Nephron progenitor cell (in vitro differentiated cells): ENCODE measurements at regions not wholly inside any gene's neighbourhood (a gene's known extent, or its start where the extent isn't known, plus 50 kb on each side); places are given as distances from the start of the nearest gene placed in this dataset.
"Not testable (repeated sequence)": the region's sequence is repeated elsewhere in the genome, so short reads cannot be mapped to it uniquely, and the experiment has no call there.

Experiments used
- DNase-seq: peaks from one replicate; pipeline ENCODE4 v3.0.0; 2021
- H3K27ac Mint-ChIP-seq: 2 replicates; pipeline ENCODE4 v1.8.0; 2021; ENCODE audit warnings: mild to moderate bottlenecking, moderate library complexity, mixed read lengths
- H3K27me3 Mint-ChIP-seq: 2 replicates; pipeline ENCODE4 v1.8.0; 2021; ENCODE audit warnings: mild to moderate bottlenecking, low read depth, mixed read lengths; ENCODE audit not compliant: poor library complexity
- H3K36me3 Mint-ChIP-seq: 2 replicates; pipeline ENCODE4 v1.8.0; 2021; ENCODE audit warnings: low read depth, mixed read lengths
- H3K4me1 Mint-ChIP-seq: 2 replicates; pipeline ENCODE4 v1.8.0; 2021; ENCODE audit warnings: mixed read lengths
- H3K4me3 Mint-ChIP-seq: 2 replicates; pipeline ENCODE4 v1.8.0; 2021; ENCODE audit warnings: mild to moderate bottlenecking, moderate library complexity, mixed read lengths
- H3K9me3 Mint-ChIP-seq: 2 replicates; pipeline ENCODE4 v1.8.0; 2021; ENCODE audit warnings: mild to moderate bottlenecking, moderate library complexity, mixed read lengths
- TF ChIP-seq, protein P1 (sequence below): fragments of 200-600 bp; sonication (generic); IDR thresholded peaks from 2 replicates; pipeline ENCODE4 v1.5.0; 2021; ENCODE audit warnings: antibody characterized with exemption

DNA sequence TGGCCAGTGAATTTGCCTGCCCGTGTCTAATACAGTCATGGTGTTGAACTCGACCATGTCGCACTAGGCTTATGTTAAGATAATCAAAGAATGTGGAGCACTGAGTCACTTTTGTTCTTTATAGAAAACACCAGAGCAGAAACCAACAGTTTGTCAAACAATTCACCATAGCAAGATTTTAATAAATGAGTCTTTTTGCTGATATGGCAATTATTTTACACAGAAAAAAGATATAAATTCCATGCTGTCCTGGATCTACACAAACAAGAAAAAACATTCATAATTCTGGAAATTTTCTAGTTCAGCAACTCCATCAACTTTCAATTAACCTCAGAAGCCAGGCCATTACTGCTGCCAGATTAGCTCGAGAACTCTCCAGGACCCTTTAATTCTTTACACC, 208.9 kb downstream of the ZNF608 start:
- peaks cover 16% of the 10 kb centered on the region for H3K27me3 Mint-ChIP-seq
- no peak overlapping the region for H3K4me3 Mint-ChIP-seq
- peaks cover 12% of the 10 kb centered on the region for H3K9me3 Mint-ChIP-seq
- peak overlapping the region; percentile 50 for H3K27ac Mint-ChIP-seq
- TF ChIP-seq, protein P1, sequence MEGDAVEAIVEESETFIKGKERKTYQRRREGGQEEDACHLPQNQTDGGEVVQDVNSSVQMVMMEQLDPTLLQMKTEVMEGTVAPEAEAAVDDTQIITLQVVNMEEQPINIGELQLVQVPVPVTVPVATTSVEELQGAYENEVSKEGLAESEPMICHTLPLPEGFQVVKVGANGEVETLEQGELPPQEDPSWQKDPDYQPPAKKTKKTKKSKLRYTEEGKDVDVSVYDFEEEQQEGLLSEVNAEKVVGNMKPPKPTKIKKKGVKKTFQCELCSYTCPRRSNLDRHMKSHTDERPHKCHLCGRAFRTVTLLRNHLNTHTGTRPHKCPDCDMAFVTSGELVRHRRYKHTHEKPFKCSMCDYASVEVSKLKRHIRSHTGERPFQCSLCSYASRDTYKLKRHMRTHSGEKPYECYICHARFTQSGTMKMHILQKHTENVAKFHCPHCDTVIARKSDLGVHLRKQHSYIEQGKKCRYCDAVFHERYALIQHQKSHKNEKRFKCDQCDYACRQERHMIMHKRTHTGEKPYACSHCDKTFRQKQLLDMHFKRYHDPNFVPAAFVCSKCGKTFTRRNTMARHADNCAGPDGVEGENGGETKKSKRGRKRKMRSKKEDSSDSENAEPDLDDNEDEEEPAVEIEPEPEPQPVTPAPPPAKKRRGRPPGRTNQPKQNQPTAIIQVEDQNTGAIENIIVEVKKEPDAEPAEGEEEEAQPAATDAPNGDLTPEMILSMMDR: no peak
- DNase-seq: no peak
- peaks cover 30% of the 10 kb centered on the region for H3K4me1 Mint-ChIP-seq
- H3K36me3 Mint-ChIP-seq: peaks cover 9% of the 10 kb centered on the region

DNA sequence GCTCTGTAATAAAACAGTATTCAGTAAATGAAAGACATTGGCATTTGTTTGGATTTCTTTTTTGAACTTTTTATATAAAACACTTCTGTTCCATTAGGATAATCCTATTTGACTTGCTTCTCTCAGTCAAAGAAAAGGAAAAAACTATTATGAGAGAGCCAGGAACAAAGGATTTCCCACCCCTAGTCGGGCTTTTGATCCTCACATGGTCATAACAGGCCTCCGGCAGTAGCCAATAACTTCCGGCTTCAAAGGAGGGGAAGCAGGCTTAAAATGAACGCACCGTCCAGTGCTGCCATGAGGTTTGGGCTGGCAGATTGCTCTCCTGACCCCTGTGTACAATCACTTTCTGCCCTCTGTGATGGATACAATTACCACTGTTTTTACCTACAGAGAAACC, 209.3 kb downstream of the ZNF608 start:
- Mint-ChIP-seq H3K36me3 (peaks cover 9% of the 10 kb centered on the region), H3K27me3 (peaks cover 16% of the 10 kb centered on the region), H3K9me3 (peaks cover 10% of the 10 kb centered on the region), H3K27ac (peak overlapping the region; percentile 50), H3K4me1 (peaks cover 34% of the 10 kb centered on the region), H3K4me3 (no peak overlapping the region)
- TF ChIP-seq, protein P1: no peak
- DNase-seq: peak; percentile 15

DNA sequence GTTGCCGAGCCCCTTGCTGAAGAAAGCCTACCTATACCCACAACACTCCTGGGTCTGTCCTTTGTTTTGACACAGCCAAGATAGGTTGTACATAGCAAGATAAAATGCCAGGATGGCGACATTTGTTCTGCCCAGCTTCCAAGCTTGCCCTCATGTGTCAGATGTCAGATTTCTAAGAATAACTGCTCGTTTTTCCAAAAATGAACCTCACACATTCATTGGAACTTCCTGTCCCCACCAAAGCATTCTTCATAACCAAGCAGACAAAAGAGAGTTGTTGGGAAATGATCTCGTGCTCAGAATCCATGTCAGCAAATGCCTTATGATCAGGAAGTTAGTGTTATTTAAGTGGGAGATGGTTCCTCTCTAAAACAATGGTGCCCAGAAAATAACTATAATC, 210.1 kb downstream of the ZNF608 start:
- Mint-ChIP-seq H3K9me3 (peaks cover 8% of the 10 kb centered on the region), H3K27me3 (peaks cover 16% of the 10 kb centered on the region), H3K27ac (no peak overlapping the region), H3K4me1 (peaks cover 34% of the 10 kb centered on the region), H3K4me3 (no peak overlapping the region), H3K36me3 (peaks cover 9% of the 10 kb centered on the region)
- no peak for DNase-seq
- TF ChIP-seq, protein P1: no peak

DNA sequence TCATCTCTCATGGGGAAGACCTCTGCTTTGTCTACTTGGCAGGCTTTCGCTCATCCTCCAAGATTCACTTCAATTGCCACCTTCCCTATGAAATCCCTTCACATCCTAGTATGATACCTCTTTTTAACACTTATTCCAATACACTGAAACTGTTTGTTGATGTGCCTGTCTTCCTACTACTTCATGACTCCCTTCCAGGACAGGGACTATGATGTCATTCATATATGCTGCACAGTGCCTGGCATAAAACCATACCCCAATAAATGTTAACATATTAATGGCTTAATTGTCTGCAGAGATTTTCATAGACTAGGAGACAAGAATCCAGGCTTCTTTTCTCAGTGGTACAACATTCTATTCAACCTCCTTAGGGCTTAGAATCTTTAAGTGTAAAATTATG, 215.5 kb downstream of the ZNF608 start:
- peaks cover 15% of the 10 kb centered on the region for H3K4me1 Mint-ChIP-seq

DNA sequence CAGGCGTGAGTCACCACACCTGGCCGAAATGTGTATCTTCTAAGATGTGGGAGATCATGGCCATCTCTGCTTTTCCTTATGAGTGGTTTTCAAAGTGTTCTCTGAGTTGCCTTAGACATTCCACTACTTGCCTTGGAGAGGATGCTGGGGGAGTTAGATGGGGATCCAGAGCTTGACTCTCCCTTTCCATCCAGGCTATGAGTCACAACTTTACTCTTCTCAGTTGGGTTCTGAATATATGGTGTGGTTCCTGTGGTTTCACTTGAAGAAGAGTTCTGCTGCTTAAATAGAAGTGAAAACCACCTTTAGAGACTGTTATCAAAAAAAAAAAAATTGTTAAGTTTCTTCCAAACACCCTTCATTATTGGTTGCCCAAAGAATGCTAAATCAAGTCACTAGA, 217.6 kb downstream of the ZNF608 start:
- TF ChIP-seq, protein P1: no peak
- Mint-ChIP-seq H3K27ac (no peak overlapping the region), H3K4me1 (peaks cover 10% of the 10 kb centered on the region), H3K36me3 (peaks cover 32% of the 10 kb centered on the region), H3K9me3 (peaks cover 34% of the 10 kb centered on the region), H3K27me3 (peaks cover 7% of the 10 kb centered on the region), H3K4me3 (no peak overlapping the region)
- no peak for DNase-seq

More for the DNA sequence above, 215.5 kb downstream of the ZNF608 start:
- peaks cover 25% of the 10 kb centered on the region for H3K36me3 Mint-ChIP-seq
- DNase-seq: no peak
- H3K4me3 Mint-ChIP-seq: no peak overlapping the region
- peaks cover 13% of the 10 kb centered on the region for H3K27me3 Mint-ChIP-seq
- TF ChIP-seq, protein P1: no peak
- H3K27ac Mint-ChIP-seq: no peak overlapping the region
- H3K9me3 Mint-ChIP-seq: peaks cover 33% of the 10 kb centered on the region

DNA sequence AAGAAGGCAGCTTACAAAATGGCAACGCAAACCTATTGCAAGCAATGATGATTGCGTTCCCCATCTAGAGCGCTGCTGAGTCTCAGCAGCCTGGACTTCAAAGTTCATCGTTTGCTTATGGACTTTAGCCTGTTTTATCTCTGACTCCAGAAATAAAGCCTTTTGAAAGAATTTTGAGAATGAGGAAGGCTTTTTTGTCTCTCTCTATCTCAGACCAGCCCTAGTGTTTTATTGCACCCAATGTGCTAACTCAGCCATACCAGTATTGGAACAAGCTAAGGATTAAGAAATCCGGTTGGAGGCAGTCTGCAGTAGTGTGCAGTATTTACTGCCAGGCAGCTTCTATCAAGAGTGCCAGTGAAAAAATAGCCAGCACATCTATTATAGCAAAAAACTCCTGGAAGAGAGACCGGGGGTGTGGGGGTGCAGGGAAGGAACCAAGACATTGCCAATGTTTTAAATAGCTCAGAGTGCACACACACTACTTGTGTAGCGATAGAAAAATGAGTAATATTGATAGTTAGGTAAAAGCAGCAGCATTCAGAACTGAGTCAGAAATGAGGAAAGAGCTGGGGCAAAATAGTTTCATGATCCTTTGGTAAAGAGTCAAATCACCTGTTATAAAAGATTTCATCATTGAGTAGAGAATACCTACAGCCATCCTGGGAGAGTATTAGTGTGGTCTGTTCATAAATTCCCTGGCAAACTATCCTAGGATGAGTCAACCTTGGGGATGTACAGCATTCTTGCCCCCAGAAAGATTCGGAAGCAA, 219.0 kb downstream of the ZNF608 start:
- peaks cover 30% of the 10 kb centered on the region for H3K9me3 Mint-ChIP-seq
- no peak overlapping the region for H3K4me3 Mint-ChIP-seq
- no peak for DNase-seq
- no peak overlapping the region for H3K27ac Mint-ChIP-seq
- TF ChIP-seq, protein P1: no peak
- H3K27me3 Mint-ChIP-seq: no peaks in the 10 kb centered on the region
- H3K4me1 Mint-ChIP-seq: peaks cover 7% of the 10 kb centered on the region
- peaks cover 23% of the 10 kb centered on the region for H3K36me3 Mint-ChIP-seq

DNA sequence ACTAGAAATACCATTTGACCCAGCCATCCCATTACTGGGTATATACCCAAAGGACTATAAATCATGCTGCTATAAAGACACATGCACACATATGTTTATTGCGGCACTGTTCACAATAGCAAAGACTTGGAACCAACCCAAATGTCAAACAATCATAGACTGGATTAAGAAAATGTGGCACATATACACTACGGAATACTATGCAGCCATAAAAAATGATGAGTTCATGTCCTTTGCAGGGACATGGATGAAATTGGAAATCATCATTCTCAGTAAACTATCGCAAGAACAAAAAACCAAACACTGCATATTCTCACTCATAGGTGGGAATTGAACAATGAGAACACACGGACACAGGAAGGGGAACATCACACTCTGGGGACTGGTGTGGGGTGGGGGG, 220.4 kb downstream of the ZNF608 start:
- H3K27ac Mint-ChIP-seq, H3K4me3 Mint-ChIP-seq, H3K4me1 Mint-ChIP-seq, DNase-seq, H3K27me3 Mint-ChIP-seq: not testable (repeated sequence)
- Mint-ChIP-seq H3K36me3 (peaks cover 23% of the 10 kb centered on the region), H3K9me3 (peaks cover 30% of the 10 kb centered on the region)
